Heart left ventricle (tissue), 13 donors: ENCODE measurements at regions not wholly inside any gene's neighbourhood (a gene's known extent, or its start where the extent isn't known, plus 50 kb on each side); places are given as distances from the start of the nearest gene placed in this dataset.

Experiments
- CTCF ChIP-seq, 12 donors: fragments of 200-600 bp; sonication (generic) in 4 of 12; IDR thresholded peaks; one replicate each; pipeline versions ENCODE4 v1.5.0 to v1.8.0; 2018 to 2022; ENCODE audit warnings: antibody characterized with exemption in 12 of 12, mild to moderate bottlenecking in 5 of 12
- POLR2A ChIP-seq, 2 donors: fragments of 450-650 bp; IDR thresholded peaks; one replicate each; pipeline ENCODE4 v1.6.1; 2017; ENCODE audit warnings: antibody characterized with exemption in 2 of 2, mild to moderate bottlenecking in 2 of 2, moderate library complexity in 2 of 2
- donor health status: ischemic (EF 13 %, LVEDD 7.1; RV severe dilation, severe dysfunction).
- donor health status: DM: no; HTN: yes; CAD: no.
- donor health status: DM: no; HTN: no; CAD: no.
- donor health status: ischemic (EF 25% LVEDD 6.9; RV normal size, moderate dysfunction).
- donor health status: ischemic (EF 25% LVEDD 5.7; RV mildly dilated, moderate dysfunction).
- donor health status: ischemic (EF 35%, LVEDD 5.7; RV mildly dilated, moderate dysfunction).
- donor health status: nonischemic (EF 11% LVEDD 7.7; RV severe dilation, severe dysfunction).
- donor health status: DM: yes; HTN: yes; CAD: no.
- donor health status: PGD.
- donor health status: ischemic (EF 29% LVEDD 5.4; RV normal size, mild dysfunction).
- donor health status: nonischemic (EF 23%, LVEDD 6.1; RV moderate dilation, normal function).

GRCh38 chr12:87238466-87238865 lies 790.7 kb downstream of the C12orf50 start:
- TF ChIP-seq CTCF (IDR thresholded peaks at IDR 0.05) (no peak), POLR2A (IDR thresholded peaks at IDR 0.05) (no peak)
